Heart right ventricle (tissue), 16 donors: ENCODE measurements at regions not wholly inside any gene's neighbourhood (a gene's known extent, or its start where the extent isn't known, plus 50 kb on each side); places are given as distances from the start of the nearest gene placed in this dataset.

ENCODE experiments used
- ATAC-seq, 8 donors: fragments of 200-7000 bp; cut with Tn5 transposase; one replicate each; pipeline ENCODE4 v1.9.1; 2020; ENCODE audit warnings: mild to moderate bottlenecking in 8 of 8, moderate library complexity in 8 of 8, moderate number of reproducible peaks in 1 of 8
- DNase-seq, 2 donors: peaks; one replicate each; pipeline ENCODE4 v3.0.0-alpha.2; 2020
- H3K27ac ChIP-seq, 10 donors: fragments of 200-600 bp; sonication (generic) in 2 of 10; one replicate each; pipeline versions ENCODE4 v1.5.0 to v1.8.0; 2020 to 2022; ENCODE audit warnings: mild to moderate bottlenecking in 3 of 10
- H3K27me3 ChIP-seq, 7 donors: fragments of 200-600 bp; one replicate each; pipeline ENCODE4 v1.8.0; 2021 to 2022; ENCODE audit warnings: mild to moderate bottlenecking in 2 of 7
- H3K36me3 ChIP-seq, 9 donors: fragments of 200-600 bp; sonication (generic) in 1 of 9; one replicate each; pipeline versions ENCODE4 v1.5.0 to v1.8.0; 2020 to 2022; ENCODE audit warnings: mild to moderate bottlenecking in 2 of 9
- H3K4me1 ChIP-seq, 9 donors: fragments of 200-600 bp; sonication (generic) in 1 of 9; one replicate each; pipeline versions ENCODE4 v1.5.0 to v1.8.0; 2020 to 2022; ENCODE audit warnings: mild to moderate bottlenecking in 4 of 9
- H3K4me3 ChIP-seq, 10 donors: fragments of 200-600 bp; sonication (generic) in 2 of 10; one replicate each; pipeline versions ENCODE4 v1.5.0 to v1.8.0; 2020 to 2022; ENCODE audit warnings: mild to moderate bottlenecking in 7 of 10, moderate library complexity in 2 of 10
- H3K9me3 ChIP-seq, 11 donors: fragments of 200-600 bp in 10 of 11; sonication (generic) in 2 of 11; one replicate each; pipeline versions ENCODE4 v1.5.0 to v1.8.0; 2013 to 2022; ENCODE audit warnings: mild to moderate bottlenecking in 2 of 11, control low read depth in 1 of 11, moderate library complexity in 1 of 11
- CTCF ChIP-seq, 9 donors: fragments of 200-600 bp; sonication (generic) in 2 of 9; IDR thresholded peaks; one replicate each; pipeline versions ENCODE4 v1.5.0 to v1.8.0; 2021 to 2022; ENCODE audit warnings: antibody characterized with exemption in 9 of 9, mild to moderate bottlenecking in 5 of 9, moderate library complexity in 1 of 9
- WGBS, 2 donors: extraction: QIAGEN DNeasy Blood & Tissue Kit; methylation state at CpG; one replicate each; pipeline ENCODE4 v1.1.7; 2013; ENCODE audit warnings: inconsistent platforms in 1 of 2; 5-methylcytosine and 5-hydroxymethylcytosine counted together
- intact Hi-C, 10 donors: fragments of 100-400 bp; cut with DNase I; formaldehyde crosslinking; loops; one replicate each; pipeline versions ENCODE4 v1.11.1 to v1.14.2; 2022
- donor health status: Arrhythmogenic right ventricular cardiomyopathy.
- donor health status: ischemic (EF 13 %, LVEDD 7.1; RV severe dilation, severe dysfunction).
- donor health status: healthy with polysubstance abuse.
- donor health status: DM: no; HTN: yes; CAD: no.
- donor health status: DM: no; HTN: no; CAD: no.
- donor health status: ischemic (EF 25% LVEDD 6.9; RV normal size, moderate dysfunction).
- donor health status: ischemic (EF 25% LVEDD 5.7; RV mildly dilated, moderate dysfunction).
- donor health status: healthy.
- donor health status: DM: yes; HTN: yes; CAD: no.
- donor health status: Ischemic cardiomyopathy.
- donor health status: ischemic (EF 35%, LVEDD 5.7; RV mildly dilated, moderate dysfunction).
- donor health status: nonischemic (EF 11% LVEDD 7.7; RV severe dilation, severe dysfunction).
- donor health status: DM: yes; HTN: yes; CAD: no.
- donor health status: PGD.
- donor health status: ischemic (EF 29% LVEDD 5.4; RV normal size, mild dysfunction).
- donor health status: nonischemic (EF 23%, LVEDD 6.1; RV moderate dilation, normal function).

GRCh38 chr10:63007112-63007511, 126.0 kb upstream of the NRBF2 start:
- no peaks in the 10 kb centered on the region for H3K36me3 ChIP-seq
- 91 to 92% methylated on average over 9 of the region's 9 CpGs for WGBS, 2 donors
- intact Hi-C loops: loop anchor here in 5 of 10 donors (10.0 kb wide), 1 partner anchor 148 kb away; no protein-coding TSS in a partner anchor
- no peaks in the 10 kb centered on the region for H3K9me3 ChIP-seq
- ATAC-seq (no peak), DNase-seq (no peak)
- H3K27me3 ChIP-seq: peaks cover 0 to 15% (median 0%) of the 10 kb centered on the region in 7 donors
- no peak overlapping the region for H3K4me3 ChIP-seq
- no peaks in the 10 kb centered on the region for H3K4me1 ChIP-seq
- H3K27ac ChIP-seq: no peak overlapping the region
- no peak for TF ChIP-seq CTCF (IDR thresholded peaks at IDR 0.05)

- intact Hi-C loops: loop anchor here in 5 of 10 donors (10.0 kb wide), 1 partner anchor 150 kb away; no protein-coding TSS in a partner anchor
- H3K4me3 ChIP-seq: no peak overlapping the region
- H3K27ac ChIP-seq: no peak overlapping the region
- H3K27me3 ChIP-seq: peaks cover 0 to 21% (median 0%) of the 10 kb centered on the region in 7 donors
- no peaks in the 10 kb centered on the region for H3K9me3 ChIP-seq
- H3K36me3 ChIP-seq: no peaks in the 10 kb centered on the region
- no peak for TF ChIP-seq CTCF (IDR thresholded peaks at IDR 0.05)
- ATAC-seq (no peak), DNase-seq (no peak)
- 60 to 83% methylated on average over 3 of the region's 3 CpGs for WGBS, 2 donors
- H3K4me1 ChIP-seq: no peaks in the 10 kb centered on the region
Measured at GRCh38 chr10:63005246-63005645, 127.9 kb upstream of the NRBF2 start.

GRCh38 chr10:63003816-63004453, 129.2 kb upstream of the NRBF2 start:
- Histone ChIP-seq H3K9me3 (no peaks in the 10 kb centered on the region), H3K27ac (no peak overlapping the region), H3K4me1 (no peaks in the 10 kb centered on the region), H3K36me3 (no peaks in the 10 kb centered on the region), H3K27me3 (peaks cover 0 to 18% (median 0%) of the 10 kb centered on the region in 7 donors), H3K4me3 (no peak overlapping the region)
- peak in 8 of 9 donors; percentile 9 to 43 (median 30) for TF ChIP-seq CTCF (IDR thresholded peaks at IDR 0.05)
- intact Hi-C loops: loop anchor here in 6 of 10 donors (5.0 to 10.0 kb wide), 2 partner anchors 151 to 153 kb away; no protein-coding TSS in a partner anchor
- ATAC-seq (no peak), DNase-seq (no peak)
- WGBS, 2 donors: 56 to 78% methylated on average over 5 of the region's 5 CpGs

- 49% methylated on average over 3 of the region's 3 CpGs for WGBS, 2 donors
- peak in 6 of 8 donors; percentile 54 to 94 (median 64) for ATAC-seq
- peak in 1 of 2 donors; percentile 5 for DNase-seq
- no peak overlapping the region for H3K27ac ChIP-seq
- no peak for TF ChIP-seq CTCF (IDR thresholded peaks at IDR 0.05)
- H3K9me3 ChIP-seq: no peaks in the 10 kb centered on the region
- no peaks in the 10 kb centered on the region for H3K36me3 ChIP-seq
- H3K4me3 ChIP-seq: no peak overlapping the region
- H3K4me1 ChIP-seq: peaks cover 0 to 18% (median 3%) of the 10 kb centered on the region in 9 donors
- peaks cover 0 to 8% (median 0%) of the 10 kb centered on the region in 7 donors for H3K27me3 ChIP-seq
- intact Hi-C loops: no loop called here
Measured at GRCh38 chr10:62996925-62997324, 136.2 kb upstream of the NRBF2 start.
